HPDE6-E6E7 (cell line): ENCODE measurements at regions not wholly inside any gene's neighbourhood (a gene's known extent, or its start where the extent isn't known, plus 50 kb on each side); places are given as distances from the start of the nearest gene placed in this dataset.

ENCODE experiments used
- DNase-seq: peaks from one replicate; pipeline ENCODE4 v3.0.0; 2011; ENCODE audit warnings: missing footprints; ENCODE audit errors: extremely low spot score

GRCh38 chr11:17157761-17158160, 50.0 kb downstream of the PIK3C2A start:
- no peak for DNase-seq

GRCh38 chr11:17156283-17156682, 51.5 kb downstream of the PIK3C2A start:
- DNase-seq: no peak

- DNase-seq: no peak
Observed at GRCh38 chr11:17154409-17155159, 53.2 kb downstream of the PIK3C2A start.

- no peak for DNase-seq
Observed at GRCh38 chr11:17153757-17154156, 54.0 kb downstream of the PIK3C2A start.

- no peak for DNase-seq
Observed at GRCh38 chr11:17152306-17152705, 55.5 kb downstream of the PIK3C2A start.

GRCh38 chr11:17150521-17150920, 57.3 kb downstream of the PIK3C2A start:
- DNase-seq: no peak

- DNase-seq: no peak
Observed at GRCh38 chr11:17148536-17148935, 59.2 kb downstream of the PIK3C2A start.

- no peak for DNase-seq
Observed at GRCh38 chr11:17145972-17146371, 61.8 kb downstream of the PIK3C2A start.

- DNase-seq: no peak
Observed at GRCh38 chr11:17142450-17142849, 65.0 kb upstream of the RPS13 start.

GRCh38 chr11:17141156-17141555, 63.7 kb upstream of the RPS13 start:
- no peak for DNase-seq

GRCh38 chr11:17138562-17138961, 61.1 kb upstream of the RPS13 start:
- no peak for DNase-seq

GRCh38 chr11:17135916-17136683, 58.6 kb upstream of the RPS13 start:
- DNase-seq: no peak

- DNase-seq: no peak
Observed at GRCh38 chr11:17132654-17133053, 55.2 kb upstream of the RPS13 start.

GRCh38 chr11:17129003-17129402, 51.5 kb upstream of the RPS13 start:
- DNase-seq: peak; percentile 2
